Cardiac septum (tissue), 1 donor: ENCODE measurements at regions not wholly inside any gene's neighbourhood (a gene's known extent, or its start where the extent isn't known, plus 50 kb on each side); places are given as distances from the start of the nearest gene placed in this dataset.

ENCODE experiments used
- DNase-seq: peaks from one replicate; pipeline ENCODE4 v3.0.0-alpha.2; 2020; ENCODE audit warnings: low spot score
- intact Hi-C: fragments of 100-400 bp; cut with DNase I; formaldehyde crosslinking; loops from one replicate; pipeline ENCODE4 v1.14.0; 2022
- donor health status: DM: no; HTN: no; CAD: no.

- intact Hi-C loops, result loop anchor here (10.0 kb wide), 1 partner anchor 91 kb away; the partner anchor contains the start of gene RAI14
- peak; percentile 74 for DNase-seq
Measured at GRCh38 chr5:34563931-34564709, 92.0 kb upstream of the RAI14 start.

- DNase-seq, result no peak
- intact Hi-C loops, result loop anchor here (10.0 kb wide), 1 partner anchor 90 kb away; the partner anchor contains the start of gene RAI14
Measured at GRCh38 chr5:34564710-34565235, 91.4 kb upstream of the RAI14 start.

GRCh38 chr5:34570143-34570542 is 86.0 kb upstream of the RAI14 start:
- no peak for DNase-seq
- intact Hi-C loops, result no loop called here

GRCh38 chr5:34570721-34571676 is 85.1 kb upstream of the RAI14 start:
- DNase-seq, result no peak
- intact Hi-C loops, result no loop called here

GRCh38 chr5:34571677-34572041 is 84.5 kb upstream of the RAI14 start:
- intact Hi-C loops, result no loop called here
- no peak for DNase-seq

GRCh38 chr5:34574936-34575467 is 81.1 kb upstream of the RAI14 start:
- intact Hi-C loops, result no loop called here
- DNase-seq, result no peak

DNA sequence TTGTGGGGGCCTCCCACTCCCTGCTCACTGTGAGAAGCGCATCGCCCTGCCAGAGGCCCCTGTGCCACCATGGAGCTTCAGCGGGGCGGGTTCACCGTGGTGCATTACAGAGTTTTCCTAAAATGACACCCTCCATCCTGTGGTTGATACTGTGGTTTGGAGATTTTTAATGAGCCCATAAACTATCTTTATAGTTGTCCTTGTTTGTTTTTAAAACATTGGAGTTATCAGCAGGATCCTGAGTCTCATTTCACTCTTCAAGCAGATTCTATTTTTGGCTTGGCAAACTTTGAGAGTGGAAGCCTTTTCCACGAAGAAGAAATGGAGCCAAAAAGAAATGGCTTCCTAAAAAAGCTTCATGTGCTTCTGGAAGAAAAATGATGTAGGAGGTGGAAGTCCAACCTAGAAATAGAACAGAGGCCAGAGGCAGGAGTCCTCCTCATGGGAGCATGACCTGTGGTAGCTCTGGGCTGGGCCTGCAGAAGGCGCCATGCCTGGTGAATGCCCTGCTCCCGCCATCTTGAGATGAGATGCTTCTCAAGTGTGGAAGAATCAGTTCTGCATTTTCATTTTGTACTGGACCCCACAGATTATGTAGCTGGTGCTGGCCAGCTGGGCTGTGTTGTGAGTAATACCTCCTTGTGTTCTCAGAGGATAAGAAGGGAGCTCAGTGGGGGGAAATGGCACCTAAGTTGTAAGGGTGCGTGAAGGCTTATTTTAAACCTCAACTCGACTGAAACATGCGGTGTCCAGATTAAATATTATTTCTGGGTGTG is 79.0 kb upstream of the RAI14 start:
- DNase-seq, result no peak
- intact Hi-C loops, result no loop called here

GRCh38 chr5:34578962-34579361 is 77.2 kb upstream of the RAI14 start:
- intact Hi-C loops, result no loop called here
- DNase-seq, result no peak

DNA sequence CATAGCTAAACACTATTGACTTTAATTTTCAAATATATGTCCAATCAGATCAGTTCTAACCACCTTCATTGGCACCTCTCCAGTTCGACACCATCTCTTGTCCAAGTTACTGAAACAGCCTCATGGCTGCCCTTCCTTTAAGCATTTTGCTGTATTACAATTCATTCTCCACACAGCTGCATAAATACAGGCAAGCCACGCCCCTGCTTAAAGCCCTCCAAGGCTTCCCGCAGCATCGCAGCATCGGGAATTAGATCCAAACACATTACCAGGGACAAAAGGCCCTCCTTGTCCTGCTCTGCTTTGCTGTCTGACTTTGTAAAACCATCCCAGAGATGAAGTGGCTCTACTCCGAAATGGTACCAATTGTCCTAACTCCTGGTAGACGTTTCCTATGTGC is 75.1 kb upstream of the RAI14 start:
- intact Hi-C loops, result no loop called here

DNA sequence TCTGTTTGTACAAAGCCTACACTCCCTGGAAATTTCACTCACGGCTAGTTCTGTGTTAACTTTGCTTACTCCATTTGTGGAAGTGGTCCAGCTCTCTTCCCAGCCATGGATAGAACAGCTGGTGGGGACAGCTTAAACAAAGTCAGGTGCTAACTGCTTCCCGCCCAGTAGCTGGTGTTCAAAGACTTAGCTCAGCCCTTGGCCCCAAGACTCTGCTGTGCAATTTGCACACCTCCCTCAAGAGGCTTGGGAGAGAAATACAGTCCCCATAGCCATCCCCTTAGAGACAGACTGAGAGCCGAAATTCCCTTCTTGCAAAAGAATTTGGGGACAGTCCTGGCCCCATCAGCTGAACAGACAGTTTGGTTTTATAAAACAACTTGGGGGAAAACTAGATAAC is 73.8 kb upstream of the RAI14 start:
- intact Hi-C loops, result no loop called here
- DNase-seq, result no peak

More for the DNA sequence above, 75.1 kb upstream of the RAI14 start:
- DNase-seq, result no peak

DNA sequence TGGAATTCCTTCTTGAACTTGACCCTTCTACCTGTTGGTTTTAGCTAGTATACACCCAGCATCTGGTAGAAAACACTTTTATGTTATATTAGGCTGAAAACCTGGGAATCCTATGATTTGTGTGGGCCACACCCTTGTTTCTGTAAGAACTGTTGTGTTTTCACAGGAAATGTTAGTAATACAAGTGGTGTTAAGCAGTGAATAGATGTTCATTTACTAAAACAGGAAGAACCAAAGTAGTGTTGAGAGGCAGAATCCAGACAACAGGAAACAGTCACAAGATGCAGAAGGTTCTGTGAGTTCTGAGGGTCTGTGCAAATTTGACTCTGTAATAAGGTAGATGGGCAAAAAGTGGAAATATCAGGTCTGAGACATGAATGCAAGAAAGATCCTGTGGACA is 73.0 kb upstream of the RAI14 start:
- no peak for DNase-seq
- intact Hi-C loops, result no loop called here

DNA sequence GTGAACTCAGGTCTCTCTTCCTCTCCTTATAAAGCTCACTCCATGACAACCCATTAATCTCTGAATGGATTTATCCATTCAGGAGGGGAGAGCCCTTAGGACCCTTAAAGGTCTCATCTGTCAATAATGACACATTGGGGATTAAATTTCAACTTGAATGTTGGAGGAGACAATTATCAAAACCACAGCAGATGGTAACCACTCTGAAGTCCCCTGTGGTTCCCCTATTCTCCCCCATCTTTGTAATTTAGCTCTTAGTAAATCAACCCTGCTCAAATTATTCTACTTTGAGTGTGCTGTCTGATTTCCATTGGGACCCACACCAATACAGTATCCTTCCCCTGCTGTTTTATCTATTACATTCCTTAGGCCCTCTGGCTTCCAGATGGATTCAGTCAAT is 72.0 kb upstream of the RAI14 start:
- intact Hi-C loops, result no loop called here
- DNase-seq, result no peak

- DNase-seq, result no peak
- intact Hi-C loops, result no loop called here
Measured at GRCh38 chr5:34585601-34586104, 70.5 kb upstream of the RAI14 start.

DNA sequence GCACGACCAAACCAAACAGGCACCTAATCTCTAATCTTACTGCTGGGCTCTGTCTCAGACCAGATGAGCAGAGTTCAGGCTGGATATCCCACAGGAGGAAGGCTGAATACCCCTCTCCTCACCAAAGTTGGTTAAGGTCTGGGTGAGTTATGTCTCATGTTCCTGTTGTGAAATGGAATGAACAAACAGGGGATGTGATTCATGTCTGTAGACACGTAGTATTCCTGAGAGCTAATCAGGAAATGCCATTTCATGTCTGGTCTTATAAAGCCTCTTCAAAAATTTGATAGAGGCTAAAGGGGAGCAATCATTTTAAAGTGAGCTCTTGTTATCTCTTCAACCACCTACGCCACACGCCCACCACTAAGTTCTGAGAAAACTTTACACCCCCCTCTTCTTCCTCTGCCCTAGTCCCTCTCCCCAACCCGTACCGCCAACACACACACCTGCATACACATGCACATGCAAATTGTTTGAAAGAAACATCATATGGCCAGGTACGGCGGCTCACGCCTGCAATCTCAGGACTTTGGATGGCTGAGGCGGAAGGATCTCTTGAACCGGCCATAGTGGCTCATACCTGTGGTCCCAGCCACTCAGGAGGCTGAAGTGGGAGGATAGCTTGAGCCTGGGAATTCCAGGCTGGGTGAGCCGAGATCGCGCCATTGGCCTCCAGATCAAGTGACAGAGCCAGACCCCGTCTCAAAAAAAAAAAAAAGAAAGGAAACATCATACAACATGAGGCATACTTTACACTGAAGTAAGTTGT is 69.8 kb upstream of the RAI14 start:
- DNase-seq, result no peak
- intact Hi-C loops, result no loop called here

- DNase-seq, result no peak
- intact Hi-C loops, result no loop called here
Measured at GRCh38 chr5:34587355-34588241, 68.5 kb upstream of the RAI14 start.

DNA sequence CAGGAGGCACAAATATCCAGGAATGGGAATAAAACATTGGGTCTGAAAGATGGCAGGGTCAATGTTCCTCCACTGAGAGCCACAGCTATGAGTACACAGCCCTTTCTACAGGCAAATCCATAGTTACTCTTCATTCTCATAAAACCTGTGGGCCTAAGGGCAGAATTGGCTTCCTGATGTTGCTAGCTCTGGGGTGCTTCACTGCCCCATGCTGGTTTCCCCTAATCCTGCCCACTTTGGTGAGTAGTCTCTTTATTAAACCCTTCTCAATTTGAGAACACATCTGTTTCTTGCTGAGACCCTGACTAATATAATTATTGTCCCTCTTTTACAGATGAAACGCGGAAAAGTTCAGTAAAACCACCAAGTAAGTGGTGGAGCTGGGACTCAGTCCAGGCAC is 66.3 kb upstream of the RAI14 start:
- no peak for DNase-seq
- intact Hi-C loops, result no loop called here

- intact Hi-C loops, result no loop called here
- no peak for DNase-seq
Measured at GRCh38 chr5:34591723-34592122, 64.4 kb upstream of the RAI14 start.
